SK-N-SH treated with all-trans-retinoic acid at 6 μM for 48 hours (cell line): ENCODE measurements at regions not wholly inside any gene's neighbourhood (a gene's known extent, or its start where the extent isn't known, plus 50 kb on each side); places are given as distances from the start of the nearest gene placed in this dataset.

ENCODE experiments used
- ARNTL ChIP-seq: fragments of 450-650 bp; formaldehyde crosslinking; IDR thresholded peaks from 2 replicates; pipeline ENCODE4 v1.5.0; 2020; ENCODE audit warnings: low read depth, mild to moderate bottlenecking, moderate library complexity, borderline replicate concordance
- BACH2 ChIP-seq: fragments of 250-450 bp; sonication (Bioruptor Pico); IDR thresholded peaks from 2 replicates; pipeline ENCODE4 v1.9.0; 2021; ENCODE audit warnings: mild to moderate bottlenecking, borderline replicate concordance
- CREB5 ChIP-seq: fragments of 250-450 bp; sonication (Bioruptor Pico); IDR thresholded peaks from 2 replicates; pipeline ENCODE4 v1.5.1; 2020; ENCODE audit warnings: low read depth, mild to moderate bottlenecking, moderate library complexity
- PATZ1 ChIP-seq: fragments of 250-450 bp; sonication (Bioruptor Pico); IDR thresholded peaks from 2 replicates; pipeline ENCODE4 v1.8.0; 2020; ENCODE audit warnings: mild to moderate bottlenecking, moderate library complexity, borderline replicate concordance
- RARB ChIP-seq: fragments of 250-450 bp; sonication (Bioruptor Pico); IDR thresholded peaks from 2 replicates; pipeline ENCODE4 v1.8.0; 2021; ENCODE audit warnings: mild to moderate bottlenecking, moderate library complexity
- ZC3H10 ChIP-seq: fragments of 250-450 bp; sonication (Bioruptor Pico); IDR thresholded peaks from 2 replicates; pipeline ENCODE4 v1.5.1; 2021; ENCODE audit warnings: mild to moderate bottlenecking, moderate library complexity
- ZFP3 ChIP-seq: fragments of 250-450 bp; sonication (Bioruptor Pico); IDR thresholded peaks from 2 replicates; pipeline ENCODE4 v1.5.0; 2020; ENCODE audit warnings: mild to moderate bottlenecking, moderate library complexity
- ZNF70 ChIP-seq: fragments of 450-650 bp; formaldehyde crosslinking; IDR thresholded peaks from 2 replicates; pipeline ENCODE4 v1.5.0; 2020; ENCODE audit warnings: mild to moderate bottlenecking, moderate library complexity
- ZNF8 ChIP-seq: fragments of 450-650 bp; formaldehyde crosslinking; IDR thresholded peaks from 2 replicates; pipeline ENCODE4 v1.5.0; 2020; ENCODE audit warnings: mild to moderate bottlenecking, moderate library complexity

- TF ChIP-seq RARB: no peak
- TF ChIP-seq ZNF8 (CRISPR knock-in tag): no peak
- no peak for TF ChIP-seq CREB5 (CRISPR knock-in tag)
- TF ChIP-seq PATZ1 (CRISPR knock-in tag): no peak
- TF ChIP-seq BACH2 (CRISPR knock-in tag): no peak
- TF ChIP-seq ZFP3 (CRISPR knock-in tag): no peak
- no peak for TF ChIP-seq ARNTL (CRISPR knock-in tag)
- TF ChIP-seq ZNF70: no peak
- no peak for TF ChIP-seq ZC3H10
Observed at GRCh38 chr18:22489704-22490103, 72.0 kb upstream of the CTAGE1 start.
